HCT116 (cell line): ENCODE measurements at regions not wholly inside any gene's neighbourhood (a gene's known extent, or its start where the extent isn't known, plus 50 kb on each side); places are given as distances from the start of the nearest gene placed in this dataset.

Experiments used
- ATF3 ChIP-seq: IDR thresholded peaks from 2 replicates; pipeline ENCODE4 v1.6.1; 2012
- CTCF ChIP-seq, 3 experiments: fragments of 200-600 bp in 1 of 3; sonication (generic) in 1 of 3; IDR thresholded peaks in 2 of 3; conservative IDR thresholded peaks in 1 of 3; 2 replicates each; pipeline ENCODE4 v1.5.1; 2012 to 2017; ENCODE audit warnings: low read depth in 2 of 3, low read length in 2 of 3, antibody characterized with exemption in 1 of 3, borderline replicate concordance in 1 of 3, control low read depth in 1 of 3, mild to moderate bottlenecking in 1 of 3, mixed read lengths in 1 of 3, mixed run types in 1 of 3, moderate library complexity in 1 of 3; ENCODE audit not compliant: insufficient read depth in 1 of 3
- EGR1 ChIP-seq: IDR thresholded peaks from 2 replicates; pipeline ENCODE4 v1.6.1; 2012; ENCODE audit warnings: low read depth
- ELF1 ChIP-seq: IDR thresholded peaks from 2 replicates; pipeline ENCODE4 v1.6.1; 2012; ENCODE audit warnings: low read depth, borderline replicate concordance
- EZH2 ChIP-seq: fragments of 200-600 bp; sonication (generic); IDR thresholded peaks from 2 replicates; pipeline ENCODE4 v1.6.1; 2017; ENCODE audit warnings: antibody characterized with exemption, mixed run types
- JUND ChIP-seq: IDR thresholded peaks from 2 replicates; pipeline ENCODE4 v1.6.1; 2012
- POLR2A ChIP-seq: IDR thresholded peaks from 2 replicates; pipeline ENCODE4 v1.7.0; 2011; ENCODE audit warnings: borderline replicate concordance; ENCODE audit not compliant: insufficient read depth, insufficient read length; ENCODE audit errors: extremely low read depth
- POLR2AphosphoS5 ChIP-seq: IDR thresholded peaks from 2 replicates; pipeline ENCODE4 v1.6.1; 2011; ENCODE audit warnings: mild to moderate bottlenecking, low read depth, low read length, moderate library complexity
- RAD21 ChIP-seq: IDR thresholded peaks from 2 replicates; pipeline ENCODE4 v1.6.1; 2012; ENCODE audit warnings: low read depth, mild to moderate bottlenecking
- SIN3A ChIP-seq: IDR thresholded peaks from 2 replicates; pipeline ENCODE4 v1.6.1; 2012; ENCODE audit warnings: low read depth
- SP1 ChIP-seq: IDR thresholded peaks from 2 replicates; pipeline ENCODE4 v1.6.1; 2012; ENCODE audit warnings: low read depth
- SRF ChIP-seq: IDR thresholded peaks from 2 replicates; pipeline ENCODE4 v1.6.1; 2012; ENCODE audit warnings: low read depth
- TCF7L2 ChIP-seq: IDR thresholded peaks from 2 replicates; pipeline ENCODE4 v1.7.0; 2011; ENCODE audit warnings: borderline replicate concordance, inconsistent platforms; ENCODE audit not compliant: insufficient read depth, insufficient read length; ENCODE audit errors: extremely low read depth
- TF ChIP-seq, protein P1 (sequence below): IDR thresholded peaks from 2 replicates; pipeline ENCODE4 v1.6.1; 2012

- TF ChIP-seq POLR2A (no peak), CTCF (IDR thresholded peaks at IDR 0.05 in 2 of 3, conservative IDR thresholded peaks at IDR 0.05 in 1 of 3; ENCODE audit: borderline replicate concordance in 1 of 3, insufficient read depth in 1 of 3, low read depth in 2 of 3, low read length in 2 of 3) (no peak), SP1 (no peak), POLR2AphosphoS5 (no peak), SRF (no peak), ATF3 (no peak), ELF1 (no peak), RAD21 (no peak), TCF7L2 (no peak), SIN3A (no peak), JUND (no peak), EZH2 (no peak), EGR1 (no peak)
- TF ChIP-seq, protein P1, sequence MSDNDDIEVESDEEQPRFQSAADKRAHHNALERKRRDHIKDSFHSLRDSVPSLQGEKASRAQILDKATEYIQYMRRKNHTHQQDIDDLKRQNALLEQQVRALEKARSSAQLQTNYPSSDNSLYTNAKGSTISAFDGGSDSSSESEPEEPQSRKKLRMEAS, result no peak
Measured at GRCh38 chr11:115696563-115696962, 192.3 kb upstream of the CADM1 start.
